MG63 (cell line): ENCODE measurements at regions not wholly inside any gene's neighbourhood (a gene's known extent, or its start where the extent isn't known, plus 50 kb on each side); places are given as distances from the start of the nearest gene placed in this dataset.

Source experiments
- DNase-seq: peaks from one replicate; pipeline ENCODE4 v3.0.0-alpha.2; 2020
- H3K27me3 ChIP-seq: fragments of 250-450 bp; sonication (Bioruptor Pico); 2 replicates; pipeline ENCODE4 v1.5.1; 2020; ENCODE audit warnings: mild to moderate bottlenecking, moderate library complexity
- H3K36me3 ChIP-seq: fragments of 250-450 bp; sonication (Bioruptor Pico); 2 replicates; pipeline ENCODE4 v1.5.1; 2020; ENCODE audit warnings: mild to moderate bottlenecking, moderate library complexity
- H3K4me3 ChIP-seq: fragments of 250-450 bp; sonication (Bioruptor Pico); 2 replicates; pipeline ENCODE4 v1.5.1; 2020; ENCODE audit warnings: mild to moderate bottlenecking, moderate library complexity
- H3K9me3 ChIP-seq: fragments of 250-450 bp; sonication (Bioruptor Pico); 2 replicates; pipeline ENCODE4 v1.5.1; 2020; ENCODE audit warnings: mild to moderate bottlenecking, moderate library complexity

GRCh38 chr18:61756244-61756643 lies 136.6 kb downstream of the RNF152 start:
- Histone ChIP-seq H3K27me3 (no peaks in the 10 kb centered on the region), H3K9me3 (no peaks in the 10 kb centered on the region), H3K4me3 (no peak overlapping the region), H3K36me3 (no peaks in the 10 kb centered on the region)
- no peak for DNase-seq

GRCh38 chr18:61755555-61755954 lies 137.3 kb downstream of the RNF152 start:
- H3K27me3 ChIP-seq: no peaks in the 10 kb centered on the region
- DNase-seq: no peak
- H3K4me3 ChIP-seq: no peak overlapping the region
- H3K9me3 ChIP-seq: no peaks in the 10 kb centered on the region
- no peaks in the 10 kb centered on the region for H3K36me3 ChIP-seq

- no peaks in the 10 kb centered on the region for H3K9me3 ChIP-seq
- no peaks in the 10 kb centered on the region for H3K27me3 ChIP-seq
- no peak overlapping the region for H3K4me3 ChIP-seq
- no peaks in the 10 kb centered on the region for H3K36me3 ChIP-seq
- no peak for DNase-seq
Measured at GRCh38 chr18:61754039-61754583, 138.7 kb downstream of the RNF152 start.

- Histone ChIP-seq H3K27me3 (no peaks in the 10 kb centered on the region), H3K36me3 (no peaks in the 10 kb centered on the region), H3K9me3 (no peaks in the 10 kb centered on the region), H3K4me3 (no peak overlapping the region)
- no peak for DNase-seq
Measured at GRCh38 chr18:61753373-61753772, 139.4 kb downstream of the RNF152 start.

GRCh38 chr18:61752973-61753372 lies 139.8 kb downstream of the RNF152 start:
- no peak for DNase-seq
- no peaks in the 10 kb centered on the region for H3K36me3 ChIP-seq
- no peaks in the 10 kb centered on the region for H3K9me3 ChIP-seq
- H3K4me3 ChIP-seq: no peak overlapping the region
- H3K27me3 ChIP-seq: no peaks in the 10 kb centered on the region

- H3K36me3 ChIP-seq: no peaks in the 10 kb centered on the region
- H3K4me3 ChIP-seq: no peak overlapping the region
- H3K9me3 ChIP-seq: no peaks in the 10 kb centered on the region
- H3K27me3 ChIP-seq: no peaks in the 10 kb centered on the region
- DNase-seq: no peak
Measured at GRCh38 chr18:61750840-61751668, 141.8 kb downstream of the RNF152 start.

- Histone ChIP-seq H3K27me3 (no peaks in the 10 kb centered on the region), H3K4me3 (no peak overlapping the region), H3K36me3 (no peaks in the 10 kb centered on the region), H3K9me3 (no peaks in the 10 kb centered on the region)
- no peak for DNase-seq
Measured at GRCh38 chr18:61749546-61749945, 143.3 kb downstream of the RNF152 start.

GRCh38 chr18:61749031-61749430 lies 143.8 kb downstream of the RNF152 start:
- H3K27me3 ChIP-seq: no peaks in the 10 kb centered on the region

GRCh38 chr18:61748004-61748403 lies 144.8 kb downstream of the RNF152 start:
- no peak for DNase-seq
- Histone ChIP-seq H3K4me3 (no peak overlapping the region), H3K9me3 (no peaks in the 10 kb centered on the region), H3K36me3 (no peaks in the 10 kb centered on the region), H3K27me3 (no peaks in the 10 kb centered on the region)

More at GRCh38 chr18:61749031-61749430, 143.8 kb downstream of the RNF152 start:
- Histone ChIP-seq H3K9me3 (no peaks in the 10 kb centered on the region), H3K4me3 (no peak overlapping the region), H3K36me3 (no peaks in the 10 kb centered on the region)
- no peak for DNase-seq

GRCh38 chr18:61743775-61744531 lies 148.9 kb downstream of the RNF152 start:
- H3K27me3 ChIP-seq: no peaks in the 10 kb centered on the region
- DNase-seq: no peak
- no peaks in the 10 kb centered on the region for H3K36me3 ChIP-seq
- no peak overlapping the region for H3K4me3 ChIP-seq
- H3K9me3 ChIP-seq: no peaks in the 10 kb centered on the region

- no peak for DNase-seq
- Histone ChIP-seq H3K4me3 (no peak overlapping the region), H3K36me3 (no peaks in the 10 kb centered on the region), H3K27me3 (no peaks in the 10 kb centered on the region), H3K9me3 (no peaks in the 10 kb centered on the region)
Measured at GRCh38 chr18:61742565-61743429, 150.0 kb downstream of the RNF152 start.

GRCh38 chr18:61741881-61742454 lies 150.8 kb downstream of the RNF152 start:
- Histone ChIP-seq H3K36me3 (no peaks in the 10 kb centered on the region), H3K9me3 (no peaks in the 10 kb centered on the region), H3K27me3 (no peaks in the 10 kb centered on the region), H3K4me3 (no peak overlapping the region)
- no peak for DNase-seq

GRCh38 chr18:61738488-61738887 lies 154.3 kb downstream of the RNF152 start:
- no peak overlapping the region for H3K4me3 ChIP-seq
- H3K36me3 ChIP-seq: no peaks in the 10 kb centered on the region
- H3K27me3 ChIP-seq: no peaks in the 10 kb centered on the region
- H3K9me3 ChIP-seq: no peaks in the 10 kb centered on the region
- DNase-seq: no peak

- Histone ChIP-seq H3K4me3 (no peak overlapping the region), H3K27me3 (no peaks in the 10 kb centered on the region), H3K36me3 (no peaks in the 10 kb centered on the region), H3K9me3 (no peaks in the 10 kb centered on the region)
- no peak for DNase-seq
Measured at GRCh38 chr18:61738042-61738441, 154.8 kb downstream of the RNF152 start.

- no peak overlapping the region for H3K4me3 ChIP-seq
- no peaks in the 10 kb centered on the region for H3K9me3 ChIP-seq
- H3K36me3 ChIP-seq: no peaks in the 10 kb centered on the region
- DNase-seq: no peak
- H3K27me3 ChIP-seq: no peaks in the 10 kb centered on the region
Measured at GRCh38 chr18:61736133-61736532, 156.7 kb downstream of the RNF152 start.

GRCh38 chr18:61735564-61736102 lies 157.2 kb downstream of the RNF152 start:
- H3K4me3 ChIP-seq: no peak overlapping the region
- no peak for DNase-seq
- no peaks in the 10 kb centered on the region for H3K27me3 ChIP-seq
- H3K9me3 ChIP-seq: no peaks in the 10 kb centered on the region
- H3K36me3 ChIP-seq: no peaks in the 10 kb centered on the region
